H4 (cell line): ENCODE measurements at regions not wholly inside any gene's neighbourhood (a gene's known extent, or its start where the extent isn't known, plus 50 kb on each side); places are given as distances from the start of the nearest gene placed in this dataset.
"Not testable (repeated sequence)": the region's sequence is repeated elsewhere in the genome, so short reads cannot be mapped to it uniquely, and the experiment has no call there.

ENCODE experiments used
- DNase-seq: peaks from one replicate; pipeline ENCODE4 v3.0.0-alpha.2; 2015; ENCODE audit warnings: low spot score

GRCh38 chr14:105999361-106000028, 473.1 kb downstream of the TMEM121 start:
- peak; percentile 11 for DNase-seq

- DNase-seq, result not testable (repeated sequence)
These were observed 473.7 kb downstream of the TMEM121 start for GRCh38 chr14:106000029-106000511.

DNA sequence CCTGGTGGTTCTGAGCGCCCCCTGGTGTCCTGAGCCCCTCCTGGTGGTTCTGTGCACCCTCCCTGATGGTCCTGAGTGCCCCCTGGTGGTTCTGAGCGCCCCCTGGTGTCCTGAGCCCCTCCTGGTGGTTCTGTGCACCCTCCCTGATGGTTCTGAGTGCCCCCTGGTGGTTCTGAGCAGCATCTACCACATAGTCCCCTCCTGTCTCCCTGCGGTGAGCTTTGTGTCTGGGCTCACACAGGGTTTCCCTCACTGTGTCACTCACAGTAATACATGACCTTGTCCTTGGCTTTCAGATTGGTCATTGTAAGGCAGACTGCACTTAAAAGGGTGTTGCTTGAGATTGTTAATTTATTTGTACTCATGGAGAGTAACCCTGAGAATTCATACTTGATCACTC, 474.9 kb downstream of the TMEM121 start:
- not testable (repeated sequence) for DNase-seq

DNA sequence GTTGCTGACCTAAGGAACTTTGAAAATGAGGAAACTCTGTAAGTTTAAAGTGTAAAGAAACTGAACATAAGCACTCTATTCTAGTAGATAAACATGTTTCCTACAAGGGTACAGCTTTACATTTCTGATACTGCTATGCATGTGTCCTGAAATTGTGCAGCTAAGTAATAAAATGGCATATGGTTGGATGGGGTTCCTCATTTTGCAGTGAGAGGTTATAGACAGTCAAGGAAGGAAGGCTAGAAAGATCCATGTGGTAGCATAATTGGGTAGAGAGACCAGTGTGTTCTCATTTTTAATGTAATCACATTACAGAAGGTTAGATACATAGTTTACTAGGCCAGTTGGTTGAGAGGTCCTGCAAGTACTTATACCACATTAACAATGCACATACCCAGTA, 477.0 kb downstream of the TMEM121 start:
- no peak for DNase-seq

- not testable (repeated sequence) for DNase-seq
These were observed 478.8 kb downstream of the TMEM121 start for GRCh38 chr14:106004937-106005795.

- not testable (repeated sequence) for DNase-seq
These were observed 479.7 kb downstream of the TMEM121 start for GRCh38 chr14:106006043-106006442.

DNA sequence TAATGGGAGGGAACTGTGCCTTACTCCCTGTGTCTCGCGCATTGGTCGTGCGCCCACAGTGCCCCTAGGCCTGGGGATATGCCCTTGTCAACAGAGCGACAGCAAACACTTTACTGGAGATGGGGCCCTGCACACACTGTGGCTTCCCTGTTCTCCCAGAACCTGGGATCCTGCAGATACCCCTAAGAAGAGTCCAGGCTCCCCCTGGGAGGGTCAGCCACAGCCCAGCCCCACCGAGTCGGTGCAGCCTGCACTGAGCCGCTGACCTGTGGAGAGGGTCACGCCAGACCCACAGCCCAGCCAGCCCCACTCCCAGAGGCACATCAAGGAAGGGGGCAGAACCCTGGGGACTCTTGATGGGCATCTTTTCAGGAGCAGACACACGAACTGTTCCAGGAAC, 480.3 kb downstream of the TMEM121 start:
- not testable (repeated sequence) for DNase-seq

DNA sequence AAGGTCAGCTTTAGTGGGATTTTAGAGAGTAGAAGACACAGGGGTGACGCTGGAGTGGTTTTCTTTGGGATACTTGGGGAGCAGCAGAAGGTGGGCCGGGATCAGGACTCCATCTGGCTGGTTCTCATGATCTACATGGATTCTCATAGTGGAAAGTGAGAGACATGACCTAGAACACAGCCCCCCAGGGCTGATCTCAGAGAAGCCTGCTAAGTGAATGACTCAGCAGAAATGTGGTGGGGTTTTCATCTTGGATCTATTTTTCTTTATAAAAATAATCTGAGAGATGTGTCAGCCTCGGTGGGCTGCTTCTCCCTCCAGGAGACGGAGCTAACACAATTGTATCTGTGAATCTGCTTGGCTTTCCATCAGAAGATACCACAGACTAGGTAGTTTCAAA, 484.4 kb downstream of the TMEM121 start:
- DNase-seq, result no peak

DNA sequence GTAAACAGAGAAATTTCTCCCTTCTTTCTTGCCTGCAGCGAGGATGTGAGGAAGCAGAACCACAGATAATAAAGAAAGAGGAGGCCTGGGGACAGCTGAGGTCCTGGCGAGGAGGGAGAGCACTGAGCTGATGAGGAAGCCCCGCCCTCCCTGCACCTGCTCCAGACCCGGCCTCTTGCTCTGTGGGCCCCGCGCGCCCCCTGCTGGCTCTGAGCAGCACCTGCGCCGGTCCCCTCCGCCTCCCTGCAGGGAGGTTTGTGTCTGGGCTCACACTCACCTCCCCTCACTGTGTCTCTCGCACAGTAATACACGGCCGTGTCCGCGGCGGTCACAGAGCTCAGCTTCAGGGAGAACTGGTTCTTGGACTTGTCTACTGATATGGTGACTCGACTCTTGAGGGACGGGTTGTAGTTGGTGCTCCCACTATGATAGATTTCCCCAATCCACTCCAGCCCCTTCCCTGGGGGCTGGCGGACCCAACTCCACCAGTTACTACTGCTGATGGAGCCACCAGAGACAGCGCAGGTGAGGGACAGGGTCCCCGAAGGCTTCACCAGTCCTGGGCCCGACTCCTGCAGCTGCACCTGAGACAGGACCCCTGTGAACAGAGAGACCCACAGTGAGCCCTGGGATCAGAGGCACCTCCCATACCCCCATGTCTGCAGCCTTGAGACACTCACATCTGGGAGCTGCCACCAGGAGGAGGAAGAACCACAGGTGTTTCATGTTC, 485.4 kb downstream of the TMEM121 start:
- DNase-seq, result not testable (repeated sequence)

DNA sequence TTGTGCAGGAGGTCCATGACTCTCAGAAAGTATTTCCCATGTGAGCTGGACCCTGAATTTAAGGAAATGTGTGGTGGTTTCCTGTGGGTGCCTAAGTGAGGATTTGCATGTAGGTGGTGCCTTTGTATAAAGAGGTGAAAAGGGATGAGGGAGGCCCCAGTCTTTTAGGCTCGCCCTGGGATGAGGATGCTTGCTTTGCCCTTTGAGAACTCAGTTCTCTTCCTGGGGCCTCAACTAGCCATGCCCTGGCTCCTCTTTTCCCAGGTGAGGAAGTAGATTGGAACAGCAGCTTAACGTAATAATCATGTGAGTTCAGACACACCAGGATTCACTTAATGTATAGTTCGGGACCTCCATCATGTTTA, 486.0 kb downstream of the TMEM121 start:
- DNase-seq, result not testable (repeated sequence)

DNA sequence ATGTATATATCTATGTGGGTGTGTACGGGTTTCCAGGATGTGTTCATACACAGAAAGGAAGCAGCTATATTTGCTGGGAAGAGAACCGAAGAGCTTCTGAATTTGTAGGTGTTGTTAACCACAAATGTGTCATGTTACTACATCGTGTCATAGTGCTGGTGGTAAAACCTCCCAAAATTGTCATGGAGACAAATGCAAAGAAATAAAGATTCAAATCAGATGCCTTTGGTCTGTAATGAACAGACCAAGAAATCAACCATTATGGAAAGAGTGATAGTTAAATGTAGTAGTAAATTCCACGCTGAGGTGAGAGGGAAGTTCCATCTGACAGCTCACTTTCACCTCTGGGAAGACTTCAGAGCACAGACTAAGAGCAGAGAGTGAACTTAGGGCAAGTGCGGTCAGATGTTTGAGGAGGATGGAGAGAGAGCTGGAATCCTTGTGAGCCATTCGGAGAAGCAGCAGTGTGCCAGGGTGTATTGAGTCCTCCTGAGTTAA, 487.5 kb downstream of the TMEM121 start:
- DNase-seq, result no peak

DNA sequence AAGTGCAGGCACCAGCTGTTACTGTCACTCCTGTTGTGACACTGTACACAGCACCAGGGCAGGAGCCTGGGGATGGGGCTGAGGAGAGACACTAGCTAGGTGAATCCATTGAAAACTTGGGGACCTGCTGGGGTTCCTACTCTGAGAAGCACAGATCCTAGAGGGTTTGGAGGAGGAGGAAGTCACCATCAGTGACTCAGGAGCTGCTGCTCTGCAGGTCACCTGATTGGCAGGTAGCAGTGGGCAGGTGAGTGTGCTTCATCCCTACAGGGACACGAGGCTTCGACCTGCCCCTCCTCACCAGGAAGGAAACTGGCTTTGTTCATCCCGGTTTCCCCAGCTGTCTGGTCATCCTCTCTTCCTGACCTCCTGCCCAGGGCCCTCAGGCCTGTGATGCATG, 491.6 kb downstream of the TMEM121 start:
- not testable (repeated sequence) for DNase-seq

DNA sequence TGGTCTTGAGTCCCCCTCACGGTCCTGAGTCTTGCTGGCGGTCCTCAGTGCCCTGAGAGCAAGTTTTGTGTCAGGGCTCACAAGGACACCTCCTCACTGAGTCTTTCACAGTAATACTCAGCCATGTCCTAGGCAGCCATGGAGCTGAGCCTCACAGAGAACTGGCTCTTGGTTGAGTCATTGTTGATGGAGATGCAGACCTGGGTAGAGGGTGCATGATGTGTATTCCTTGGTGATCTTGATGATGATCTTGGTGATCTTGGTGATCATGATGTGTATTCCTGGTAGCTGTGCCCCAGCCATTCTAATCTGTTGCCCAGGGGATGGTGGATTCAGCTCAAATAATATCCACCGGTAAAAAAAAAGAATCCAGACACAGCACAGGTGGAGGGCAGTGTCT, 495.4 kb downstream of the TMEM121 start:
- no peak for DNase-seq

- not testable (repeated sequence) for DNase-seq
These were observed 496.3 kb downstream of the TMEM121 start for GRCh38 chr14:106022648-106023047.

- DNase-seq, result no peak
These were observed 497.0 kb downstream of the TMEM121 start for GRCh38 chr14:106023411-106023810.

DNA sequence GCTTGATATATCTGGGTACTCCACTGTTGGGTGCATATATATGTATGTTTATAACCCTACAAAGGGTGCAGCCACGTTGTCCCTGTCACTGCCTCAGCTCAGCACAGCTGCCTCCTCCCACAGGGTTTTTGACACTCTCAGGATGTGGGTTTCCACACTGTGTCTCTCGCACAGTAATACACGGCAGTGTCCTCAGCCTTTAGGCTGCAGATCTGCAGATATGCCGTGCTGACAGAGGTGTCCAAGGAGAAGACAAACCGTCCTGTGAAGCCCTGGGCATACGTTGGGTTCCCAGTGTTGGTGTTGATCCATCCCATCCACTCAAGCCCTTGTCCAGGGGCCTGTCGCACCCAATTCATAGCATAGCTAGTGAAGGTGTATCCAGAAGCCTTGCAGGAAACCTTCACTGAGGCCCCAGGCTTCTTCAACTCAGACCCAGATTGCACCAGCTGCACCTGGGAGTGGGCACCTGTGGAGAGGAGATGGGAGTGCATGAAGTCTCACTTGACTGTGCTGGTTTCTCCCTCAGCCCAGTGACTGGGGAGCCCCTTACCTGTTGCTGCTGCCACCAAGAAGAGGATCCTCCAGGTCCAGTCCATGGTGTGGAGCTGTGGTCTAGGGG, 498.7 kb downstream of the TMEM121 start:
- no peak for DNase-seq

DNA sequence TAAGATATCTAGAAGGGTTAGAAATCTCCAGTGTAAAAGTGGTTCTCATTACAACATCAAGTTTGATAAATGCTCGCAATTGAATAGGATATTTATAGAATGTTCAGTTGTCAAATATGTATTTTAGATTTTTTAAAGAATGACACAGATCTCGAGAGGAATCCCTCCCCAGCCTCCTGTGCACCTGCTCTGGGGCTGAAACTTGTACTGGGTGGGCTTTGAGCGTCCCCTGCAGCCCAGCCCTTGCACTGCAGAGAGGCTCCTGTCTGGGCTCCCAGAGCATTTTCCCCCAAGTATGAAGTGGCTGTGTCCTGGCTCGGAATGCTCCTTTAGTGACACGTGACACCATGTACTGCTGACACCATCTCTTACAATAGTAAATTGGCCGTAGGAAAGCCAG, 499.6 kb downstream of the TMEM121 start:
- DNase-seq, result no peak

DNA sequence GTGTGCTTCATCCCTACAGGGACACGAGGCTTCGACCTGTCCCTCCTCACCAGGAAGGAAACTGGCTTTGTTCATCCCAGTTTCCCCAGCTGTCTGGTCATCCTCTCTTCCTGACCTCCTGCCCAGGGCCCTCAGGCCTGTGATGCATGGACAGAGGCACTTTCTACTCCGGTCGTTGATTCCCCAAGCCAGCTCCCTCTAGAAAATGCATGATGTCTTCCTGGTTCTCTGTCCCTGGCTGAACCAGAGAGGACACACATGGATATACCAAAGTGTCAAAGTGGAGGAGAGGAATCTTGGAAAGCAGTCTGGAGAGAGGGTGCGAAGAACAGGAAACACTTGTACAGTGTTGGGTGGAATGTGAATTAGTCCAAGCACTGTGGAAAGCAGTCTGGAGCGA, 501.4 kb downstream of the TMEM121 start:
- not testable (repeated sequence) for DNase-seq

- DNase-seq, result no peak
These were observed 503.6 kb downstream of the TMEM121 start for GRCh38 chr14:106029959-106030358.

- no peak for DNase-seq
These were observed 511.0 kb downstream of the TMEM121 start for GRCh38 chr14:106037380-106037779.

DNA sequence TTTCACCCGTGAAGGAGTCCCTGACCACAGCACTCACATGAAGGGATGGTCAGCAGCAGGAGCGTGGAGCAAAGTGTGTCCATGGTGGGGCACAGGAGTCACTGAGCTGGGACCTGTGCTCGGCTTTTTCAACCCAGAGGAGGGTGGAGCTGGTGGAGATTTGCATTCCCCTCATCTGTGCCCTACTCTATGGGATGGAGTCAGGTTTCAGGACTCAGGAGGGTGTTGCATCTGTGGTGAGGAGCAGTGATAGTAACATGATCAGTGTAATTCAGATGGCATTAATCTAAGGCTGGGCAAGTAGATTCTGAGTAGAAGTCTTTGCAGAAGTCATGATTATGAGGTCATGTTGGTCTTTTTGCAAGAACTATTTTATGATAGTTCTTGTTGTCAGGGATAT, 511.9 kb downstream of the TMEM121 start:
- no peak for DNase-seq

- DNase-seq, result no peak
These were observed 513.0 kb downstream of the TMEM121 start for GRCh38 chr14:106039400-106039799.
